HEK293 (cell line): ENCODE measurements at regions not wholly inside any gene's neighbourhood (a gene's known extent, or its start where the extent isn't known, plus 50 kb on each side); places are given as distances from the start of the nearest gene placed in this dataset.

Experiments used
- CTCF ChIA-PET: fragments of 350-600 bp; formaldehyde crosslinking; extraction: SDS; loops from one replicate; lab custom pipeline; 2021; ENCODE audit warnings: antibody characterized with exemption; lab: Yijun Ruan, JAX
- POLR2A ChIA-PET: fragments of 300-600 bp; formaldehyde crosslinking; extraction: SDS; loops from one replicate; lab custom pipeline; 2020; ENCODE audit warnings: antibody characterized with exemption, inconsistent platforms; lab: Yijun Ruan, JAX
- H3K27ac ChIP-seq: fragments of 200-500 bp; sonication (Bioruptor generic); 2 replicates; pipeline ENCODE4 v1.5.1; 2014; ENCODE audit warnings: low read depth, low read length, control low read depth, inconsistent platforms; ENCODE audit errors: extremely low read depth
- H3K36me3 ChIP-seq, 2 experiments: fragments of 200-500 bp in 1 of 2; sonication (Bioruptor generic) in 1 of 2; 1 replicate in 1 of 2; 2 replicates in 1 of 2; pipeline ENCODE4 v1.5.1; 2014 to 2017; ENCODE audit warnings: inconsistent platforms in 2 of 2, low read length in 2 of 2; ENCODE audit not compliant: control insufficient read depth in 2 of 2, insufficient read depth in 1 of 2
- H3K4me1 ChIP-seq: fragments of 200-500 bp; sonication (Bioruptor generic); 2 replicates; pipeline ENCODE4 v1.5.1; 2014; ENCODE audit warnings: mild to moderate bottlenecking, low read length, inconsistent platforms; ENCODE audit not compliant: control insufficient read depth, insufficient read depth
- H3K4me3 ChIP-seq: 2 replicates; pipeline ENCODE4 v1.5.1; 2011; ENCODE audit warnings: low read depth, mild to moderate bottlenecking, control low read depth, low read length, moderate library complexity
- H3K9me3 ChIP-seq: fragments of 200-500 bp; sonication (Bioruptor generic); 2 replicates; pipeline ENCODE4 v1.5.1; 2014; ENCODE audit warnings: low read depth, low read length, inconsistent platforms; ENCODE audit not compliant: control insufficient read depth, insufficient read depth
- BCL11A ChIP-seq: fragments of 450-650 bp; formaldehyde crosslinking; IDR thresholded peaks from 2 replicates; pipeline ENCODE4 v1.5.1; 2016; ENCODE audit warnings: low read depth, missing biosample characterization, missing genetic modification characterization
- GLI4 ChIP-seq: fragments of 450-650 bp; formaldehyde crosslinking; IDR thresholded peaks from 2 replicates; pipeline ENCODE4 v1.5.1; 2016; ENCODE audit warnings: missing biosample characterization, missing genetic modification characterization
- HIC1 ChIP-seq: fragments of 450-650 bp; formaldehyde crosslinking; IDR thresholded peaks from 2 replicates; pipeline ENCODE4 v1.5.1; 2016; ENCODE audit warnings: missing biosample characterization, missing genetic modification characterization
- IKZF3 ChIP-seq: fragments of 450-650 bp; IDR thresholded peaks from 2 replicates; pipeline ENCODE4 v1.5.0; 2018; ENCODE audit warnings: missing biosample characterization, mild to moderate bottlenecking, missing genetic modification characterization, moderate library complexity
- KLF10 ChIP-seq: fragments of 450-650 bp; IDR thresholded peaks from 2 replicates; pipeline ENCODE4 v1.5.1; 2018; ENCODE audit warnings: missing biosample characterization, mild to moderate bottlenecking, missing genetic modification characterization
- SCRT2 ChIP-seq: fragments of 450-650 bp; formaldehyde crosslinking; IDR thresholded peaks from 2 replicates; pipeline ENCODE4 v1.5.1; 2016; ENCODE audit warnings: missing biosample characterization, missing genetic modification characterization
- ZFP3 ChIP-seq: fragments of 450-650 bp; formaldehyde crosslinking; IDR thresholded peaks from 2 replicates; pipeline ENCODE4 v1.5.1; 2016; ENCODE audit warnings: low read depth, missing biosample characterization, missing genetic modification characterization
- ZNF138 ChIP-seq: fragments of 450-650 bp; formaldehyde crosslinking; IDR thresholded peaks from 2 replicates; pipeline ENCODE4 v1.5.1; 2016; ENCODE audit warnings: missing biosample characterization, missing genetic modification characterization, borderline replicate concordance
- ZNF23 ChIP-seq: fragments of 450-650 bp; formaldehyde crosslinking; IDR thresholded peaks from 2 replicates; pipeline ENCODE4 v1.5.1; 2016; ENCODE audit warnings: missing biosample characterization, missing genetic modification characterization, borderline replicate concordance
- ZNF354C ChIP-seq: fragments of 450-650 bp; formaldehyde crosslinking; IDR thresholded peaks from 2 replicates; pipeline ENCODE4 v1.5.1; 2016; ENCODE audit warnings: missing biosample characterization, missing genetic modification characterization, low read depth, borderline replicate concordance
- ZNF394 ChIP-seq: fragments of 450-650 bp; formaldehyde crosslinking; IDR thresholded peaks from 2 replicates; pipeline ENCODE4 v1.5.1; 2016; ENCODE audit warnings: missing biosample characterization, missing genetic modification characterization, mild to moderate bottlenecking, moderate library complexity, borderline replicate concordance
- ZNF433 ChIP-seq: fragments of 450-650 bp; formaldehyde crosslinking; IDR thresholded peaks from 2 replicates; pipeline ENCODE4 v1.5.1; 2016; ENCODE audit warnings: missing biosample characterization, missing genetic modification characterization, low read depth
- ZNF513 ChIP-seq: fragments of 450-650 bp; IDR thresholded peaks from 2 replicates; pipeline ENCODE4 v1.5.1; 2018; ENCODE audit warnings: missing biosample characterization, missing genetic modification characterization
- ZNF621 ChIP-seq: fragments of 450-650 bp; formaldehyde crosslinking; IDR thresholded peaks from 2 replicates; pipeline ENCODE4 v1.5.1; 2017; ENCODE audit warnings: missing biosample characterization, missing genetic modification characterization
- ZNF747 ChIP-seq: fragments of 450-650 bp; formaldehyde crosslinking; IDR thresholded peaks from 2 replicates; pipeline ENCODE4 v1.5.1; 2016; ENCODE audit warnings: missing biosample characterization, missing genetic modification characterization
- ZNF830 ChIP-seq: fragments of 450-650 bp; IDR thresholded peaks from 2 replicates; pipeline ENCODE4 v1.5.0; 2018; ENCODE audit warnings: missing biosample characterization, missing genetic modification characterization, low read depth, mild to moderate bottlenecking, moderate library complexity
- ZSCAN18 ChIP-seq: fragments of 450-650 bp; formaldehyde crosslinking; IDR thresholded peaks from 2 replicates; pipeline ENCODE4 v1.5.1; 2016; ENCODE audit warnings: missing biosample characterization, missing genetic modification characterization
- TF ChIP-seq, protein P1 (sequence below): fragments of 450-650 bp; formaldehyde crosslinking; IDR thresholded peaks from 2 replicates; pipeline ENCODE4 v1.5.0; 2017; ENCODE audit warnings: missing biosample characterization, missing genetic modification characterization, borderline replicate concordance

- TF ChIP-seq ZSCAN18 (tag by site-specific recombination) (no peak), ZNF138 (tag by site-specific recombination) (no peak), IKZF3 (tag by site-specific recombination) (no peak)
- TF ChIP-seq, all 188 proteins: peak for 0
- CTCF ChIA-PET = interaction anchor here (0.6 kb wide), 1 partner anchor 240 kb away, joined by 3 read pairs; no protein-coding TSS in a partner anchor
- Histone ChIP-seq H3K4me3 (no peak overlapping the region), H3K27ac (no peak overlapping the region), H3K36me3 (no peaks in the 10 kb centered on the region), H3K4me1 (no peaks in the 10 kb centered on the region), H3K9me3 (no peaks in the 10 kb centered on the region)
- POLR2A ChIA-PET = no interaction called here
These were observed 67.2 kb upstream of the DLK1 start for GRCh38 chr14:100659345-100660001.

DNA sequence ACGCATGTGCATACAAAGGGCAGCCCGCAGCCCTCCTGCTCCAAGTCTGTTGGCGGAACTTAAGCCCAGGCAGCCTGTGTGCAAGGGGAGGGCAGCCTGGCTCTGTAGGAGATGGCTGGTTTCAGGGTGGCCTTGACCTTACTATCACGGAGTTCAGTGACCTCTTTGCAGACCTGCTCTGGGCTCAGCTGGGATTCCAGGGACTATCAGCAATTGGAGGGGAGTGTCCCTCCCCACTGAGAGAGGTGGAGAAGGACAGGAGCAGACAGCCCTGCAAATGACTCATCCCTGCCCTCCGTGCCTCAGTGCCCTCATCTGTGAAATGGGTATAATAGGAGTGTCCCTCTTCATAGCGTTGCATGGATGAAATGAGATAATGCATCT, 66.2 kb upstream of the DLK1 start:
- ChIA-PET POLR2A (no interaction called here), CTCF (interaction anchor here (1.3 to 1.4 kb wide), 2 partner anchors 15 to 190 kb away, joined by 3 to 5 read pairs; no protein-coding TSS in a partner anchor)
- TF ChIP-seq GLI4 (tag by site-specific recombination) (no peak), BCL11A (tag by site-specific recombination) (no peak), ZNF433 (no peak), ZNF830 (tag by site-specific recombination) (no peak), HIC1 (tag by site-specific recombination) (no peak), ZFP3 (tag by site-specific recombination) (no peak), ZNF354C (tag by site-specific recombination) (no peak), KLF10 (tag by site-specific recombination) (no peak), ZNF621 (tag by site-specific recombination) (no peak), SCRT2 (no peak), ZNF394 (tag by site-specific recombination) (no peak), ZNF23 (tag by site-specific recombination) (no peak), ZNF513 (tag by site-specific recombination) (no peak), ZNF747 (tag by site-specific recombination) (no peak)
- TF ChIP-seq, protein P1, sequence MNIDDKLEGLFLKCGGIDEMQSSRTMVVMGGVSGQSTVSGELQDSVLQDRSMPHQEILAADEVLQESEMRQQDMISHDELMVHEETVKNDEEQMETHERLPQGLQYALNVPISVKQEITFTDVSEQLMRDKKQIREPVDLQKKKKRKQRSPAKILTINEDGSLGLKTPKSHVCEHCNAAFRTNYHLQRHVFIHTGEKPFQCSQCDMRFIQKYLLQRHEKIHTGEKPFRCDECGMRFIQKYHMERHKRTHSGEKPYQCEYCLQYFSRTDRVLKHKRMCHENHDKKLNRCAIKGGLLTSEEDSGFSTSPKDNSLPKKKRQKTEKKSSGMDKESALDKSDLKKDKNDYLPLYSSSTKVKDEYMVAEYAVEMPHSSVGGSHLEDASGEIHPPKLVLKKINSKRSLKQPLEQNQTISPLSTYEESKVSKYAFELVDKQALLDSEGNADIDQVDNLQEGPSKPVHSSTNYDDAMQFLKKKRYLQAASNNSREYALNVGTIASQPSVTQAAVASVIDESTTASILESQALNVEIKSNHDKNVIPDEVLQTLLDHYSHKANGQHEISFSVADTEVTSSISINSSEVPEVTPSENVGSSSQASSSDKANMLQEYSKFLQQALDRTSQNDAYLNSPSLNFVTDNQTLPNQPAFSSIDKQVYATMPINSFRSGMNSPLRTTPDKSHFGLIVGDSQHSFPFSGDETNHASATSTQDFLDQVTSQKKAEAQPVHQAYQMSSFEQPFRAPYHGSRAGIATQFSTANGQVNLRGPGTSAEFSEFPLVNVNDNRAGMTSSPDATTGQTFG (tag by site-specific recombination) = no peak
- H3K4me1 ChIP-seq = no peaks in the 10 kb centered on the region
- H3K36me3 ChIP-seq = no peaks in the 10 kb centered on the region
- no peaks in the 10 kb centered on the region for H3K9me3 ChIP-seq
- no peak overlapping the region for H3K27ac ChIP-seq
- H3K4me3 ChIP-seq = no peak overlapping the region
